Endothelial cell (in vitro differentiated cells): ENCODE measurements at regions not wholly inside any gene's neighbourhood (a gene's known extent, or its start where the extent isn't known, plus 50 kb on each side); places are given as distances from the start of the nearest gene placed in this dataset.

Experiments
- DNase-seq: peaks from one replicate; pipeline ENCODE4 v3.0.0; 2021; ENCODE audit warnings: low spot score
- H3K27ac Mint-ChIP-seq: one replicate; pipeline ENCODE4 v1.8.0; 2021; ENCODE audit warnings: mixed read lengths, inconsistent platforms; ENCODE audit not compliant: unreplicated experiment
- H3K27me3 Mint-ChIP-seq: one replicate; pipeline ENCODE4 v1.8.0; 2021; ENCODE audit warnings: mild to moderate bottlenecking, moderate library complexity, mixed read lengths, inconsistent platforms; ENCODE audit not compliant: unreplicated experiment
- H3K36me3 Mint-ChIP-seq: one replicate; pipeline ENCODE4 v1.8.0; 2021; ENCODE audit warnings: mild to moderate bottlenecking, low read depth, mixed read lengths, inconsistent platforms; ENCODE audit not compliant: unreplicated experiment
- H3K4me1 Mint-ChIP-seq: one replicate; pipeline ENCODE4 v1.8.0; 2021; ENCODE audit warnings: mild to moderate bottlenecking, mixed read lengths, inconsistent platforms; ENCODE audit not compliant: unreplicated experiment
- H3K4me3 Mint-ChIP-seq: one replicate; pipeline ENCODE4 v1.8.0; 2021; ENCODE audit warnings: mild to moderate bottlenecking, mixed read lengths, inconsistent platforms; ENCODE audit not compliant: unreplicated experiment
- H3K9me3 Mint-ChIP-seq: one replicate; pipeline ENCODE4 v1.8.0; 2021; ENCODE audit warnings: mixed read lengths, inconsistent platforms; ENCODE audit not compliant: unreplicated experiment
- CTCF ChIP-seq: fragments of 200-600 bp; sonication (generic); IDR thresholded peaks from one replicate; pipeline ENCODE4 v1.5.0; 2021; ENCODE audit warnings: antibody characterized with exemption; ENCODE audit not compliant: unreplicated experiment

GRCh38 chr7:22949221-22949620 lies 64.7 kb downstream of the HYCC1 start:
- no peaks in the 10 kb centered on the region for H3K36me3 Mint-ChIP-seq
- no peak for TF ChIP-seq CTCF
- H3K27ac Mint-ChIP-seq: no peak overlapping the region
- peaks cover 5% of the 10 kb centered on the region for H3K27me3 Mint-ChIP-seq
- peaks cover 12% of the 10 kb centered on the region for H3K4me1 Mint-ChIP-seq
- H3K9me3 Mint-ChIP-seq: no peaks in the 10 kb centered on the region
- no peak overlapping the region for H3K4me3 Mint-ChIP-seq
- no peak for DNase-seq

- Mint-ChIP-seq H3K36me3 (no peaks in the 10 kb centered on the region), H3K4me1 (peaks cover 12% of the 10 kb centered on the region), H3K27me3 (peaks cover 5% of the 10 kb centered on the region), H3K4me3 (no peak overlapping the region), H3K27ac (no peak overlapping the region), H3K9me3 (no peaks in the 10 kb centered on the region)
- no peak for TF ChIP-seq CTCF
- DNase-seq: no peak
These were observed 65.2 kb downstream of the HYCC1 start for GRCh38 chr7:22948770-22949169.

GRCh38 chr7:22945584-22945983 lies 68.3 kb downstream of the HYCC1 start:
- Mint-ChIP-seq H3K27ac (no peak overlapping the region), H3K4me1 (peaks cover 7% of the 10 kb centered on the region), H3K27me3 (peaks cover 1% of the 10 kb centered on the region), H3K9me3 (no peaks in the 10 kb centered on the region), H3K4me3 (no peak overlapping the region), H3K36me3 (no peaks in the 10 kb centered on the region)
- TF ChIP-seq CTCF: no peak
- no peak for DNase-seq

- H3K9me3 Mint-ChIP-seq: no peaks in the 10 kb centered on the region
- TF ChIP-seq CTCF: no peak
- no peak overlapping the region for H3K4me3 Mint-ChIP-seq
- DNase-seq: no peak
- H3K27me3 Mint-ChIP-seq: no peaks in the 10 kb centered on the region
- peaks cover 4% of the 10 kb centered on the region for H3K4me1 Mint-ChIP-seq
- H3K36me3 Mint-ChIP-seq: no peaks in the 10 kb centered on the region
- no peak overlapping the region for H3K27ac Mint-ChIP-seq
These were observed 69.4 kb downstream of the HYCC1 start for GRCh38 chr7:22944510-22944909.

DNA sequence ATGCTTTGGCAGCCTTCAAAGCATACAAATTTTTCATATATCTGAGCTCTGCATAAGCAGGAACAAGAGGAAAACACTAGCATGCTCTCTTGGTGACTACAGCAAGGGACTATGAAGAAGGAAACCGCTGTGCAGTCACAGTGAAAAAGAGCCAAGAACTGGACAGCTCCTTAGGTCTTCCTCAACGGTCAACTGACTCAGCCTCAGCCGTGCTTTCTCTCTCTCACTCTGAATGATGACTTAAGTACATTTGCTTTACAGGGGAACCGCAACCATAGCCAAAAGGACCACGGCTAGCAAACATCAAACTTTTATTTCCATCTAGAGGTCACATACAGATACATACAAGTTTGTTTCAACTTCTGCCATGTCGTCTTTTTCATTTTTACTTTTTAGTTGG lies 69.9 kb downstream of the HYCC1 start:
- Mint-ChIP-seq H3K27ac (no peak overlapping the region), H3K27me3 (no peaks in the 10 kb centered on the region), H3K4me1 (peaks cover 4% of the 10 kb centered on the region), H3K9me3 (no peaks in the 10 kb centered on the region), H3K36me3 (no peaks in the 10 kb centered on the region), H3K4me3 (no peak overlapping the region)
- DNase-seq: no peak
- TF ChIP-seq CTCF: no peak
